NCI-H2107 treated with DMSO at 0.1 percent for 48 hours (cell line): ENCODE measurements at regions not wholly inside any gene's neighbourhood (a gene's known extent, or its start where the extent isn't known, plus 50 kb on each side); places are given as distances from the start of the nearest gene placed in this dataset.
A peak's percentile ranks its signal among the peaks of the same experiment; 100 is the strongest.

Experiments used
- DNase-seq: peaks from one replicate; lab custom pipeline; 2025; ENCODE audit not compliant: unreplicated experiment; lab: John Stamatoyannopoulos, UW

- no peak for DNase-seq
Observed at GRCh38 chr2:235257590-235257989, 236.3 kb upstream of the AGAP1 start.

DNA sequence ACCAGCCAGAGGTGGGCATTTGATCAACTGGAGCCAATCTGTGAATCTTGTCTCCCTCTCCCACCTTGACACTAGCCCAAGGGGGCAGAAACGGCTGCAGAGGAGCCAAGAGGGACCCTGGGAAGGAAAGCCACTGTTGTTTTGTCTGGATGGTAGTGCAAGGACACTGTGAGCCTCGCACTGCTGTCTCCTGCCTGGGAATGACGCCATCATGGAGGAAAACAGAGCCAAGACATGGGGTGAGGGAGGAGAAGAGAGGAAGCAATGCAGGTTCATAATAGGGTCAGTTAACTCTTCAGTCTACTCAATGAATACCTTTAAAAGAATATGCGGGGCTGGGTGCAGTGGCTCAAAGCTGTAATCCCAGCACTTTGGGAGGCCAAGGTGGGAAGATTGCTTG is 231.1 kb upstream of the AGAP1 start:
- no peak for DNase-seq

GRCh38 chr2:235263205-235264120 is 230.4 kb upstream of the AGAP1 start:
- DNase-seq: peak; percentile 12

DNA sequence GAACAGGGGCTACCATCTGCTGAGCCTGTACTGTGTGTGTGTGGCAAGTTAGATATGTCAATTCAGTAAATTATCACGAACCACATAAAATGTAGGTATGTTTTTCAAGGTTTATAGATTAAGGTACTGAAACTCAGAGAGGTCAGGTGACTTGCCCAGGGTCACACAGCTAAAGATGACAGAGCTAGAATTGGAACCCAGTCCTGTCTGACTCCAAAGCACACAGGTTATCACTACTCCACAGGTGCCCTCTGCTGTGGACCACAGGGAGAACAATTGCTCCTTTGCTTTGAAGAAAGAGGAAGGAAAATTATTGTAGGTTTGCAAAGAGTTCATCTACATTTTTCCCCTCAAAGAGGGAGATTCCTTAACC is 229.7 kb upstream of the AGAP1 start:
- DNase-seq: no peak

DNA sequence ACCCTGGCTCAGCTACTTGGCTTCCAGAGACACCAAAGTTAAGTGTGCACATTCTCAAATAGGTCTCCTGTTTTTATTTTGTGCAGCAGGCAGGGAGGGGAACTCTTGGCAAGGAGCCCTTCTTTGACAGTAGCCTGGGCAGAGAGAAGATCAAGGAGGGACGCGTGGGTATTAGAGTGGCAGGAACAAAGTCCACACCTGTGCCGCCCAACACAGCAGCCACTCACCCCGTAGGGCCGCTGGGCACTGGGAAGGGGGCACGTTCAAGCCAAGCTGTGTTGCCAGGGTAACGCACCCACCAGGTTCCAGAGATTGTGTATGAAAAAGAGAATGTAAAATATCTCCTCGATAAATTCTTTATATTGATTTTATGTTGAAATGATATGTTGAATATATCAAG is 229.3 kb upstream of the AGAP1 start:
- DNase-seq: no peak

- no peak for DNase-seq
Observed at GRCh38 chr2:235265348-235265965, 228.4 kb upstream of the AGAP1 start.

DNA sequence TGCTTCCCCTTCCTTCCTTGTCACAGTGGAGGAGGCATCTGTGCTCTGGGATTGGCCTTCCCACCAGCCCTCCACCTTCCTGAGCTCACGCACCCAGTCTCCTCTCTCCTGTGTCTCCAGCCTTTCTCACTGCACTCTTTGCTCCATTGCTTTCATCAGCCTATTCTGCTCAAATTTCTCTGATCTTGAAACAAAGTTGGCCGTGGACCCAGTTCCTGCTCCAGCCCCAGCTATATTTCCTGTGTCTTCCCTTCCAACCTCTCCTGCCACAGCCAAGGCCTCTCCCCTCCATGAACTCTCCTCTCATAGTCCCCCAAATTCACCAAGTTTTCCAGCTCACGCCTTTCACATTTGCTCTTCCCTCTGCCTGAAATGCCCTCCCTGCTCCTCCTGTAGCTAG is 226.6 kb upstream of the AGAP1 start:
- no peak for DNase-seq

GRCh38 chr2:235268535-235268934 is 225.3 kb upstream of the AGAP1 start:
- DNase-seq: no peak

DNA sequence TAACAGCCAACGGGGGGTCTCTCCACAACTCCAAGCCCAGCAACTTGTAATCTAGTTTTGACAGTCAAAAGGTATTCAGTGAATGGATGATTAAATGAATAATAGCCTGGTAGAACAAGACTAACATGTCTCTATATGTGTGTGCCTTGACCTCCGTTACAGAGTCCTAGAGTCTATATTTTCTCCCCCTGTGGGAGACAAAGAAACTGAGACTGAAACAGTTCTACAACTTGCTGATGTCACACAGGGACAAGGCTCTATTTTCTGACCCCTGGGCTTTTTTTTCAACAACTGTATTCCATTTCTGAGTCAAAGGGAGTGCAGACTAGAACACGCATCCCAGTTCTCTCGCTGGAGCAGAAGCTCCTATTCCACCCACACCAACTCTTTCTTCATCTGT is 223.6 kb upstream of the AGAP1 start:
- no peak for DNase-seq

DNA sequence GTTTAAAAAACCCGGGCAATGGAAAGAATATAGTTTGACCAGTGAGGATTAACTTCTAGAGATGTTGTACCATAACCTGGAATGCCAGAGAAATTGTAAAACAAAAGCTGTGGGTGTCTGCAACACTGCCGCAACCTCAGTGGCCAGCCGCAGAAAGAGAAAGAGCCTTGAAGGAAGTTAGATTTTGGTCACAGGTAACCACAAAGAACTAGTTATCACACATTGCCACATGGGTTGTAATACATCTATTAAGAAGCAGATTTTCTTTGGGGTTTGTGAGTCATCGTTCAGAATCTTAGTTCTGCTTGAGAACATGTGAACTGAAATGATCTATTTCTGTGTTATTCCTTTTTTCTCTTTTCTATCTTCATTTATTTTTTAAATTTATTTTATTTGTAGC is 222.9 kb upstream of the AGAP1 start:
- no peak for DNase-seq

GRCh38 chr2:235271936-235272335 is 221.9 kb upstream of the AGAP1 start:
- no peak for DNase-seq

DNA sequence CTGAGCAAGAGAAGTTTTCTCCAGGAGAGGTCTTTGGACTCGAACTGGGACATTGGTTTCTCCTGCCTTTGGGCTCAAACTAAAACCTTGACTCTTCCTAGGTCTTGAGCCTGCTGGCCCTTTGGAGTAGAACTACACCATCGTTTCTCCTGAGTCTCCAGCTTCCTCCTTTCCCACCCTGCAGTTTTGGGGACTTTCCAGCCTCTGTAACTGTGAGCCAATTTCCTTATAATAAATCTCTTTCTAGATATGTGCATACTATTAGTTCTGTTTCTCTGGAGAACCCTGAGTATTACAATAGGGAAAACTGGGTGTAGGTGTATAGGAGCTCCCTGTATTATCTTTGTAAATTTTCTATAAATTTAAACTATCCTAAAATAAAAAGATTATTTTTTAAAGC is 219.8 kb upstream of the AGAP1 start:
- DNase-seq: no peak

- no peak for DNase-seq
Observed at GRCh38 chr2:235277485-235277884, 216.4 kb upstream of the AGAP1 start.

DNA sequence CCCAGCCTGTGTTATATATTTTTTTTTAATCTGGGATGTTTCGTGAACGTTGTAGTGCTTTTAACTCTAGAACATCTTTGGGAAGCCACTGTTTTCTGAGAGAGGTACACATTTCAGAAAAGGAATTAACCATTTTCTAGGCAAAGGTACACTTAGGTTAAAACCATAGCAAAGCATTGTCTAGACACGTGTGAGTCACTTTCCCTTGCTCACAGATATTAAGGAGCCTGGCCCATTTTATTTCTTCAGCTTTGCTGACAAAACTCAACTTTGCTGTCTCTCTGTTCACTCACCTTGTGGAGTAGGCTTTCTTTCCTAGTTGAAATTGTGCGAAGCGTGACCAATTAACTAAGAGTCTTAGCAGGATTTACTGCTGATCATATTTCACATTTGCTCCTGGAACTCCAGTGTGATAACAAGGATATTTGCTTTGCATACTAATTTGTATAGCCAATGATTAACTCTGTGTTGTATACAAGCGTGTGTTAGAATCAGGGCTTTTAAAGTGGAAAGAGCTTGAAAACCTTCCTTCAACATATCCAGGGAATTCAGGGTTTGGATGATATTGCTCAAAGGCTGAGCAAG is 215.0 kb upstream of the AGAP1 start:
- no peak for DNase-seq

GRCh38 chr2:235279965-235280364 is 213.9 kb upstream of the AGAP1 start:
- DNase-seq: no peak

- DNase-seq: no peak
Observed at GRCh38 chr2:235283246-235283645, 210.6 kb upstream of the AGAP1 start.

- DNase-seq: no peak
Observed at GRCh38 chr2:235286622-235287374, 207.0 kb upstream of the AGAP1 start.

- DNase-seq: no peak
Observed at GRCh38 chr2:235287375-235287733, 206.5 kb upstream of the AGAP1 start.

DNA sequence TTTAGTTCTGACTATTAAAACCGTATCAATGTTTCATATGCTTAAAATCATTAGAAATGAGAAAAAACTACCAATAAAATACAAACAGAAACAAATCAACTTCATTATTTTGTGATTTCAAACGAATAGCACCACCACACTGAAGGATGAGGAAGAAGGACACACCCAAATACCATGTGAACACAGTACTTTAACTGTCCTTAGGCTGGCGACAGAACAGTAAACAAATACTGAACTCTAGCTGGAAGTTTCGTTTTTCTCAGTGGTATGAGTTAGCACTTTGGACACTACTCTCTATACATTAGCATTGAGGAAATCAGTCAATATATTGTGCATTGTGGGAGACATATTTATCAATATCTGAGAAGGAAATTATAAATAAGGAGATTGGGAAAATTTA is 202.4 kb upstream of the AGAP1 start:
- no peak for DNase-seq

DNA sequence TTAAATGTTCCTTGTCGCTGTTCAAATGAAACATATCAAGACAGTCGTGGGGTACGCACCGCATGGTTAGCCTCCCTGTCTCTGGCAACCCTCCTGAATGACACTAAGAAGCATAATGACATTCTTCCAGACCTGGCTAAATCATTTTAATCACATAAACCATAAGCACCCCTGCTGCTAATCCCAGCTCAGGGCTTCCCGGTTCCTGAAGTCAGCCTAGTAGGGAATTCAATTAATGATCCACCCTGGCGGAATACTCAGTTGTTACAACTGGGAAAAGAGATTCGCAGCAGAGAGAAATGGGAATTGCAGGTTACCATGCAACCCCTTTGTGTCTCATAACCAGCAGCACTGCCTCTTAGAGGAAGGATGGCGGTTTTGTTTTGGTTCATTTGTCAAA is 200.8 kb upstream of the AGAP1 start:
- DNase-seq: no peak

- DNase-seq: no peak
Observed at GRCh38 chr2:235295831-235296230, 198.0 kb upstream of the AGAP1 start.
